Rectal smooth muscle tissue (tissue), 1 donor: ENCODE measurements at regions not wholly inside any gene's neighbourhood (a gene's known extent, or its start where the extent isn't known, plus 50 kb on each side); places are given as distances from the start of the nearest gene placed in this dataset.

Experiments
- H3K27ac ChIP-seq: one replicate; pipeline ENCODE4 v1.7.0; 2013; ENCODE audit warnings: low read depth, low read length, inconsistent platforms
- H3K27me3 ChIP-seq: one replicate; pipeline ENCODE4 v1.7.0; 2013; ENCODE audit warnings: low read length; ENCODE audit not compliant: control insufficient read depth, insufficient read depth
- H3K36me3 ChIP-seq: one replicate; pipeline ENCODE4 v1.7.0; 2013; ENCODE audit warnings: low read length; ENCODE audit not compliant: control insufficient read depth, insufficient read depth
- H3K4me1 ChIP-seq: one replicate; pipeline ENCODE4 v1.7.0; 2013; ENCODE audit warnings: low read length; ENCODE audit not compliant: control insufficient read depth, insufficient read depth
- H3K4me3 ChIP-seq: one replicate; pipeline ENCODE4 v1.7.0; 2013; ENCODE audit warnings: low read length
- H3K9ac ChIP-seq: one replicate; pipeline ENCODE4 v1.7.0; 2013; ENCODE audit warnings: low read length

GRCh38 chr4:35038845-35039244 lies 1205.5 kb downstream of the ARAP2 start:
- Histone ChIP-seq H3K27me3 (no peaks in the 10 kb centered on the region), H3K4me1 (no peaks in the 10 kb centered on the region), H3K9ac (no peak overlapping the region), H3K27ac (no peak overlapping the region), H3K4me3 (no peak overlapping the region), H3K36me3 (no peaks in the 10 kb centered on the region)

- Histone ChIP-seq H3K27me3 (no peaks in the 10 kb centered on the region), H3K36me3 (no peaks in the 10 kb centered on the region), H3K27ac (no peak overlapping the region), H3K9ac (no peak overlapping the region), H3K4me1 (no peaks in the 10 kb centered on the region), H3K4me3 (no peak overlapping the region)
These were observed 1191.8 kb downstream of the ARAP2 start for GRCh38 chr4:35052546-35052945.

GRCh38 chr4:35063031-35063570 lies 1181.2 kb downstream of the ARAP2 start:
- Histone ChIP-seq H3K4me1 (no peaks in the 10 kb centered on the region), H3K36me3 (no peaks in the 10 kb centered on the region), H3K27ac (no peak overlapping the region), H3K27me3 (no peaks in the 10 kb centered on the region), H3K9ac (no peak overlapping the region), H3K4me3 (no peak overlapping the region)

GRCh38 chr4:35066406-35066805 lies 1177.9 kb downstream of the ARAP2 start:
- no peak overlapping the region for H3K9ac ChIP-seq
- no peak overlapping the region for H3K27ac ChIP-seq
- H3K4me3 ChIP-seq = no peak overlapping the region
- H3K36me3 ChIP-seq = no peaks in the 10 kb centered on the region
- no peaks in the 10 kb centered on the region for H3K27me3 ChIP-seq
- no peaks in the 10 kb centered on the region for H3K4me1 ChIP-seq

- H3K27ac ChIP-seq = no peak overlapping the region
- no peak overlapping the region for H3K4me3 ChIP-seq
- H3K27me3 ChIP-seq = no peaks in the 10 kb centered on the region
- no peak overlapping the region for H3K9ac ChIP-seq
- no peaks in the 10 kb centered on the region for H3K4me1 ChIP-seq
- no peaks in the 10 kb centered on the region for H3K36me3 ChIP-seq
These were observed 1163.5 kb downstream of the ARAP2 start for GRCh38 chr4:35080799-35081198.

GRCh38 chr4:35087218-35087617 lies 1157.1 kb downstream of the ARAP2 start:
- Histone ChIP-seq H3K4me1 (no peaks in the 10 kb centered on the region), H3K36me3 (no peaks in the 10 kb centered on the region), H3K27me3 (no peaks in the 10 kb centered on the region), H3K4me3 (no peak overlapping the region), H3K9ac (no peak overlapping the region), H3K27ac (no peak overlapping the region)

- H3K27me3 ChIP-seq = no peaks in the 10 kb centered on the region
- no peak overlapping the region for H3K4me3 ChIP-seq
- no peaks in the 10 kb centered on the region for H3K4me1 ChIP-seq
- H3K27ac ChIP-seq = no peak overlapping the region
- H3K9ac ChIP-seq = no peak overlapping the region
- H3K36me3 ChIP-seq = no peaks in the 10 kb centered on the region
These were observed 1143.4 kb downstream of the ARAP2 start for GRCh38 chr4:35100932-35101331.

GRCh38 chr4:35102066-35102465 lies 1142.2 kb downstream of the ARAP2 start:
- Histone ChIP-seq H3K4me1 (no peaks in the 10 kb centered on the region), H3K9ac (no peak overlapping the region), H3K36me3 (no peaks in the 10 kb centered on the region), H3K4me3 (no peak overlapping the region), H3K27ac (no peak overlapping the region), H3K27me3 (no peaks in the 10 kb centered on the region)

- Histone ChIP-seq H3K27ac (no peak overlapping the region), H3K9ac (no peak overlapping the region), H3K4me1 (no peaks in the 10 kb centered on the region), H3K36me3 (no peaks in the 10 kb centered on the region), H3K27me3 (no peaks in the 10 kb centered on the region), H3K4me3 (no peak overlapping the region)
These were observed 1138.8 kb downstream of the ARAP2 start for GRCh38 chr4:35105486-35105885.

- no peak overlapping the region for H3K27ac ChIP-seq
- H3K9ac ChIP-seq = no peak overlapping the region
- H3K36me3 ChIP-seq = no peaks in the 10 kb centered on the region
- no peak overlapping the region for H3K4me3 ChIP-seq
- no peaks in the 10 kb centered on the region for H3K4me1 ChIP-seq
- H3K27me3 ChIP-seq = no peaks in the 10 kb centered on the region
These were observed 1138.1 kb downstream of the ARAP2 start for GRCh38 chr4:35106091-35106734.

GRCh38 chr4:35124106-35124505 lies 1120.2 kb downstream of the ARAP2 start:
- H3K27ac ChIP-seq = no peak overlapping the region
- H3K36me3 ChIP-seq = no peaks in the 10 kb centered on the region
- no peak overlapping the region for H3K9ac ChIP-seq
- H3K27me3 ChIP-seq = no peaks in the 10 kb centered on the region
- no peak overlapping the region for H3K4me3 ChIP-seq
- no peaks in the 10 kb centered on the region for H3K4me1 ChIP-seq

GRCh38 chr4:35125995-35126712 lies 1118.2 kb downstream of the ARAP2 start:
- no peaks in the 10 kb centered on the region for H3K27me3 ChIP-seq
- H3K4me3 ChIP-seq = no peak overlapping the region
- no peaks in the 10 kb centered on the region for H3K4me1 ChIP-seq
- H3K27ac ChIP-seq = no peak overlapping the region
- H3K36me3 ChIP-seq = no peaks in the 10 kb centered on the region
- no peak overlapping the region for H3K9ac ChIP-seq

- Histone ChIP-seq H3K27ac (no peak overlapping the region), H3K4me1 (no peaks in the 10 kb centered on the region), H3K36me3 (no peaks in the 10 kb centered on the region), H3K4me3 (no peak overlapping the region), H3K9ac (no peak overlapping the region), H3K27me3 (no peaks in the 10 kb centered on the region)
These were observed 1105.9 kb downstream of the ARAP2 start for GRCh38 chr4:35138449-35138848.
